ENCODE measurements at regions not wholly inside any gene's neighbourhood (a gene's known extent, or its start where the extent isn't known, plus 50 kb on each side); places are given as distances from the start of the nearest gene placed in this dataset.

GRCh38 chr21:41073558-41073957, 94.4 kb upstream of the BACE2 start:
- no peak for DNase-seq (ENCODE audit: extremely low spot score)
- TF ChIP-seq, protein P1, sequence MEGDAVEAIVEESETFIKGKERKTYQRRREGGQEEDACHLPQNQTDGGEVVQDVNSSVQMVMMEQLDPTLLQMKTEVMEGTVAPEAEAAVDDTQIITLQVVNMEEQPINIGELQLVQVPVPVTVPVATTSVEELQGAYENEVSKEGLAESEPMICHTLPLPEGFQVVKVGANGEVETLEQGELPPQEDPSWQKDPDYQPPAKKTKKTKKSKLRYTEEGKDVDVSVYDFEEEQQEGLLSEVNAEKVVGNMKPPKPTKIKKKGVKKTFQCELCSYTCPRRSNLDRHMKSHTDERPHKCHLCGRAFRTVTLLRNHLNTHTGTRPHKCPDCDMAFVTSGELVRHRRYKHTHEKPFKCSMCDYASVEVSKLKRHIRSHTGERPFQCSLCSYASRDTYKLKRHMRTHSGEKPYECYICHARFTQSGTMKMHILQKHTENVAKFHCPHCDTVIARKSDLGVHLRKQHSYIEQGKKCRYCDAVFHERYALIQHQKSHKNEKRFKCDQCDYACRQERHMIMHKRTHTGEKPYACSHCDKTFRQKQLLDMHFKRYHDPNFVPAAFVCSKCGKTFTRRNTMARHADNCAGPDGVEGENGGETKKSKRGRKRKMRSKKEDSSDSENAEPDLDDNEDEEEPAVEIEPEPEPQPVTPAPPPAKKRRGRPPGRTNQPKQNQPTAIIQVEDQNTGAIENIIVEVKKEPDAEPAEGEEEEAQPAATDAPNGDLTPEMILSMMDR (IDR thresholded peaks at IDR 0.05; ENCODE audit: control extremely low read depth, extremely low read depth, low read depth, missing control alignments), result no peak
- CTCF ChIA-PET, result no interaction called here
- POLR2A ChIA-PET, result no interaction called here

GRCh38 chr21:41074396-41075184, 93.4 kb upstream of the BACE2 start:
- ChIA-PET CTCF (no interaction called here), POLR2A (no interaction called here)
- TF ChIP-seq, protein P1 (IDR thresholded peaks at IDR 0.05; ENCODE audit: control extremely low read depth, extremely low read depth, low read depth, missing control alignments), result no peak
- DNase-seq (ENCODE audit: extremely low spot score), result no peak

GRCh38 chr21:41075656-41076055, 92.3 kb upstream of the BACE2 start:
- ChIA-PET CTCF (no interaction called here), POLR2A (no interaction called here)
- TF ChIP-seq, protein P1 (IDR thresholded peaks at IDR 0.05; ENCODE audit: control extremely low read depth, extremely low read depth, low read depth, missing control alignments), result no peak
- DNase-seq (ENCODE audit: extremely low spot score), result no peak

DNA sequence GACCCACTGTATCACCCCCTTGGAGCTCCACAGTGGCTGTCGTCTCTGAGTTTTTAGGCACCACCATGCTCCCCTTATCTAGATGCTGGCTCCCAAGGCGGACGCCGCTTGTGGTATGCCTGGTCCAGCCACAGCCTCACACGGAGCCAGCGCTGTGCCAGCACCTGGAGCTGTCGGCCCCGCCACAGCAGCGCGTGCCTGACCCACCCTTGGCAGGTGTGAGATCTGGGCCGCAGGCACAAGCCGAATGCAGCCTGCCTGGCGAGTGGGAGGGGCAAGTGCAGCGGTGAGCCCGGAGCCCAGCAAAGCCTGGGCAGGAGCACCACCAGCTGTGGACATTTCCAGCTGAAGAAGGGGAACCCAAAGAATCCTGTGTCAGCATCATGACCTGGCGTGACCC, 91.9 kb upstream of the BACE2 start:
- TF ChIP-seq, protein P1 (IDR thresholded peaks at IDR 0.05; ENCODE audit: control extremely low read depth, extremely low read depth, low read depth, missing control alignments), result no peak
- ChIA-PET POLR2A (no interaction called here), CTCF (no interaction called here)
- no peak for DNase-seq (ENCODE audit: extremely low spot score)

DNA sequence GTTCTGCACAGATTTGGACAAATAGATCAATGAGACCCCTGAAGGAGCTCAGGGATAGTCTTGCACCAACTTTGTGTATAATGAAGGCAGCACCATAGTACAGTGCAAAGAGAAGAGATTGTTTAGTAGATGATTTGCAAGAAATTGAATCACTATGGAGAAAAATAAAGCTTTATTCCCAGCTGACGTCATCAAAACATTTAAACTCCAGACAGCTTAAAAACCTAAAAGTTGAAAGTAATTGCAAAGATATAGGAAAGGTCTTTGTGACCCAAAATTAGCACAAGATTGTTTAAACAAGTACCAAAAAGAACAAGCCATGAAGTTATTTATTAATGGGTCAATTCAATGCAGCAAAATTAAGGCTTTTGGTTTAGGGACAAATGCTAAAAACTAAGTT, 88.8 kb upstream of the BACE2 start:
- TF ChIP-seq, protein P1 (IDR thresholded peaks at IDR 0.05; ENCODE audit: control extremely low read depth, extremely low read depth, low read depth, missing control alignments), result no peak
- ChIA-PET CTCF (no interaction called here), POLR2A (no interaction called here)
- DNase-seq (ENCODE audit: extremely low spot score), result no peak

- ChIA-PET POLR2A (no interaction called here), CTCF (no interaction called here)
- DNase-seq (ENCODE audit: extremely low spot score), result no peak
- TF ChIP-seq, protein P1 (IDR thresholded peaks at IDR 0.05; ENCODE audit: control extremely low read depth, extremely low read depth, low read depth, missing control alignments), result no peak
These were observed 87.4 kb upstream of the BACE2 start for GRCh38 chr21:41080485-41081121.
